ENCODE measurements at regions not wholly inside any gene's neighbourhood (a gene's known extent, or its start where the extent isn't known, plus 50 kb on each side); places are given as distances from the start of the nearest gene placed in this dataset.

DNA sequence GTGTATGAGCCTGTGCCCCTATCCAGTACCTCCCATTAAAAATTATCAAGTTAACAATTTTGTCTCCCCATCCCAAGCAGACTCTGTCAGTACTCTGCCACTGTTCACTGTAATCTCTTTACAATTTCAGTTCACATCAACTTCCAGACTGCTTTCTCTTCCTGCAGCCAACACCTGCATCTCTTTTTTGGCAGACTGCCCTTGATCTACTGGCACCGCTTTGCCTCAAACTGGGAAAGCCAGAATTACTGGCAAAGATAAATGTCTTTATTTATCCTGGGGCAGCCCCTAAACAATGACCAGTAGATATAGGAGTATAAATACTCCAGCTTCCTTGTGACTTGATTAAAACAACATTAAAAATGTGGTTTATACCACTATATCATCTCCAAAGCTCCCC lies 494.1 kb downstream of the ZNF385D start:
- TF ChIP-seq, protein P1, sequence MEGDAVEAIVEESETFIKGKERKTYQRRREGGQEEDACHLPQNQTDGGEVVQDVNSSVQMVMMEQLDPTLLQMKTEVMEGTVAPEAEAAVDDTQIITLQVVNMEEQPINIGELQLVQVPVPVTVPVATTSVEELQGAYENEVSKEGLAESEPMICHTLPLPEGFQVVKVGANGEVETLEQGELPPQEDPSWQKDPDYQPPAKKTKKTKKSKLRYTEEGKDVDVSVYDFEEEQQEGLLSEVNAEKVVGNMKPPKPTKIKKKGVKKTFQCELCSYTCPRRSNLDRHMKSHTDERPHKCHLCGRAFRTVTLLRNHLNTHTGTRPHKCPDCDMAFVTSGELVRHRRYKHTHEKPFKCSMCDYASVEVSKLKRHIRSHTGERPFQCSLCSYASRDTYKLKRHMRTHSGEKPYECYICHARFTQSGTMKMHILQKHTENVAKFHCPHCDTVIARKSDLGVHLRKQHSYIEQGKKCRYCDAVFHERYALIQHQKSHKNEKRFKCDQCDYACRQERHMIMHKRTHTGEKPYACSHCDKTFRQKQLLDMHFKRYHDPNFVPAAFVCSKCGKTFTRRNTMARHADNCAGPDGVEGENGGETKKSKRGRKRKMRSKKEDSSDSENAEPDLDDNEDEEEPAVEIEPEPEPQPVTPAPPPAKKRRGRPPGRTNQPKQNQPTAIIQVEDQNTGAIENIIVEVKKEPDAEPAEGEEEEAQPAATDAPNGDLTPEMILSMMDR (IDR thresholded peaks at IDR 0.05) = no peak
- CTCF ChIA-PET = no interaction called here
- Mint-ChIP-seq H3K9me3 (peaks cover 3% of the 10 kb centered on the region), H3K27ac (no peak overlapping the region), H3K4me3 (no peak overlapping the region), H3K27me3 (no peaks in the 10 kb centered on the region), H3K4me1 (ENCODE audit: low read depth) (no peaks in the 10 kb centered on the region), H3K36me3 (ENCODE audit: low read depth) (no peaks in the 10 kb centered on the region)
- Histone ChIP-seq H3K4me3 (ENCODE audit: low read length) (no peak overlapping the region), H3K27ac (ENCODE audit: low read depth in 1 of 2, low read length in 2 of 2) (no peak overlapping the region), H3K9me3 (ENCODE audit: control insufficient read depth in 1 of 2, insufficient read depth in 1 of 2, low read length in 2 of 2) (peaks cover 0 to 8% of the 10 kb centered on the region in 2 experiments), H3K27me3 (ENCODE audit: control insufficient read depth in 1 of 2, insufficient read depth in 2 of 2, low read length in 2 of 2) (no peaks in the 10 kb centered on the region), H3K4me1 (ENCODE audit: insufficient read depth, low read length) (no peaks in the 10 kb centered on the region), H3K36me3 (ENCODE audit: insufficient read depth, low read length) (no peaks in the 10 kb centered on the region)
- POLR2A ChIA-PET = no interaction called here
- ATAC-seq (ENCODE audit: poor library complexity) (no peak), DNase-seq (no peak)
- intact Hi-C loops (cut with DNase I, micrococcal nuclease) = no loop called here

DNA sequence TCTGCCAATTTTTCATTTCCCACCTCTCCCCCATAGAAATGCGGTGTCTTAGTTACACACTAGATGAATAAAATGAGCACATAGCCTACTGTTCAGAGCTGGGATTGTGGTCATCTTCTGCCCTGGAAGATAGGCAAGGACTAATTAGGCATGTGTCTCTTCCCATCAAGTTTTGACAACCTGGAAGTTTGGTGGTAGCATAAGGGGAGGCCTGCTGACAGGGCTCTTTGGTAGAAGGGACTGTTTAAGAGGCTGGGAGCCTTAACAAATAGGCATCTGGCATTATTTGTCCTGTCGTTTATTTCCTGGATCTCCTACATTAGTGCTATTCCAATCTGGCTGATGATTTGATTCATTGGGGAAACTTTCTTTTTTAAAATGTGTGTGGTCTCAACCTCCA lies 512.3 kb downstream of the ZNF385D start:
- H3K4me3 Mint-ChIP-seq = no peak overlapping the region
- TF ChIP-seq, protein P1 (IDR thresholded peaks at IDR 0.05) = no peak

DNA sequence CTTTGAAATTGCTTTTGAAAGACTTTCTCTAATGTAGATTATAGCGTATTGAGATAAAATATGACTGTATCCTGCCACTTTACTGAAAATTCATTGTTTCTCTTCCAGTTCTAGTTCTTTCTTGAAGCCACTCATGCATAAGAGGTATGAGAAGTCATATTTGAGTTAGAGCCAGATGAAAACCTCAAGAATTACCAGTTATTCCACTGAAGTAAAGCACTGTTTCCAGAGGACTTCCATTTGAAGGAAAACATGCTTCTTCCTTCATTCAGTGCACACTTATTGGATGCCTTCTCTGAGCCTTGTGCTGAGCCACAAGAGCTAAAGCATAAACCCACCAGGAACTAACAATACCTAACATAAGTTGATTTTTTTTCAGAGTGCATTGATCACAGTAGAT lies 513.4 kb downstream of the ZNF385D start:
- Mint-ChIP-seq H3K9me3 (peaks cover 8% of the 10 kb centered on the region), H3K27ac (no peak overlapping the region), H3K36me3 (ENCODE audit: low read depth) (no peaks in the 10 kb centered on the region), H3K4me1 (ENCODE audit: low read depth) (no peaks in the 10 kb centered on the region), H3K4me3 (no peak overlapping the region), H3K27me3 (no peaks in the 10 kb centered on the region)
- ChIA-PET CTCF (no interaction called here), POLR2A (no interaction called here)
- no peak overlapping the region for H3K27ac ChIP-seq (ENCODE audit: low read depth in 1 of 2, low read length in 2 of 2)
- intact Hi-C loops (cut with DNase I, micrococcal nuclease) = no loop called here
- H3K9me3 ChIP-seq (ENCODE audit: control insufficient read depth in 1 of 2, insufficient read depth in 1 of 2, low read length in 2 of 2) = no peaks in the 10 kb centered on the region
- no peak for DNase-seq
- ATAC-seq (ENCODE audit: poor library complexity) = no peak
- TF ChIP-seq, protein P1 (IDR thresholded peaks at IDR 0.05) = no peak
- no peaks in the 10 kb centered on the region for H3K27me3 ChIP-seq (ENCODE audit: control insufficient read depth in 1 of 2, insufficient read depth in 2 of 2, low read length in 2 of 2)
- H3K4me3 ChIP-seq (ENCODE audit: low read length) = no peak overlapping the region
- no peaks in the 10 kb centered on the region for H3K4me1 ChIP-seq (ENCODE audit: insufficient read depth, low read length)
- H3K36me3 ChIP-seq (ENCODE audit: insufficient read depth, low read length) = no peaks in the 10 kb centered on the region

More for the DNA sequence above, 512.3 kb downstream of the ZNF385D start:
- Histone ChIP-seq H3K27me3 (ENCODE audit: control insufficient read depth in 1 of 2, insufficient read depth in 2 of 2, low read length in 2 of 2) (no peaks in the 10 kb centered on the region), H3K4me3 (ENCODE audit: low read length) (no peak overlapping the region), H3K36me3 (ENCODE audit: insufficient read depth, low read length) (no peaks in the 10 kb centered on the region), H3K9me3 (ENCODE audit: control insufficient read depth in 1 of 2, insufficient read depth in 1 of 2, low read length in 2 of 2) (no peaks in the 10 kb centered on the region), H3K4me1 (ENCODE audit: insufficient read depth, low read length) (no peaks in the 10 kb centered on the region), H3K27ac (ENCODE audit: low read depth in 1 of 2, low read length in 2 of 2) (no peak overlapping the region)
- no peaks in the 10 kb centered on the region for H3K4me1 Mint-ChIP-seq (ENCODE audit: low read depth)
- H3K27me3 Mint-ChIP-seq = no peaks in the 10 kb centered on the region
- CTCF ChIA-PET = no interaction called here
- no peak overlapping the region for H3K27ac Mint-ChIP-seq
- POLR2A ChIA-PET = no interaction called here
- intact Hi-C loops (cut with DNase I, micrococcal nuclease) = no loop called here
- H3K9me3 Mint-ChIP-seq = peaks cover 9% of the 10 kb centered on the region
- H3K36me3 Mint-ChIP-seq (ENCODE audit: low read depth) = no peaks in the 10 kb centered on the region
- DNase-seq = no peak
- no peak for ATAC-seq (ENCODE audit: poor library complexity)
